ENCODE measurements at regions not wholly inside any gene's neighbourhood (a gene's known extent, or its start where the extent isn't known, plus 50 kb on each side); places are given as distances from the start of the nearest gene placed in this dataset.

GRCh38 chr4:52192001-52192400, 140.9 kb downstream of the SPATA18 start:
- TF ChIP-seq CTCF (IDR thresholded peaks at IDR 0.05) = no peak
- no peak for TF ChIP-seq POLR2A (IDR thresholded peaks at IDR 0.05)

Measured in thyroid gland (tissue), 4 donors.